ENCODE measurements at regions not wholly inside any gene's neighbourhood (a gene's known extent, or its start where the extent isn't known, plus 50 kb on each side); places are given as distances from the start of the nearest gene placed in this dataset.
"Not testable (repeated sequence)": the region's sequence is repeated elsewhere in the genome, so short reads cannot be mapped to it uniquely, and the experiment has no call there.

DNA sequence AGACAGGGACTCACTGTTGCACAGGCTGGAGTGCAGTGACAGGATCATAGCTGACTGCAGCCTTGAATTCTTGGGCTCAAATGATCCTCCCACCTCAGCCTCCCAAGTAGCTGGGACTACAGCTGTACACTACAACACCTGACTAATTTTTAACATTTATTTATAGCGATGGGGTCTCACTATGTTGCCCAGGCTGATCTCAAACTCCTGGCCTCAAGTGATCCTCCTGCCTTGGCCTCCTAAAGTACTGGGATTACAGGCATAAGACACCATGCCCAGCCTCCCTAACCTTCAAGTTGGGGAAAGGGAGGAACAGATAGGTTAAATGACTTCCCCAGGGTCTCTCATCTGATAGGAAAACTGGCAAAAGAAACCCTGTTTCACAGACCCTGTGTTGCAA is 919.5 kb downstream of the TYW1 start:
- not testable (repeated sequence) for TF ChIP-seq EZH2phosphoT487 (IDR thresholded peaks at IDR 0.05; ENCODE audit: insufficient read depth, low read depth); EZH2 (IDR thresholded peaks at IDR 0.05; ENCODE audit: insufficient read depth, poor library complexity, severe bottlenecking)

Data from GM23248 (cell line).